ENCODE measurements at regions not wholly inside any gene's neighbourhood (a gene's known extent, or its start where the extent isn't known, plus 50 kb on each side); places are given as distances from the start of the nearest gene placed in this dataset.
A peak's percentile ranks its signal among the peaks of the same experiment; 100 is the strongest.

DNA sequence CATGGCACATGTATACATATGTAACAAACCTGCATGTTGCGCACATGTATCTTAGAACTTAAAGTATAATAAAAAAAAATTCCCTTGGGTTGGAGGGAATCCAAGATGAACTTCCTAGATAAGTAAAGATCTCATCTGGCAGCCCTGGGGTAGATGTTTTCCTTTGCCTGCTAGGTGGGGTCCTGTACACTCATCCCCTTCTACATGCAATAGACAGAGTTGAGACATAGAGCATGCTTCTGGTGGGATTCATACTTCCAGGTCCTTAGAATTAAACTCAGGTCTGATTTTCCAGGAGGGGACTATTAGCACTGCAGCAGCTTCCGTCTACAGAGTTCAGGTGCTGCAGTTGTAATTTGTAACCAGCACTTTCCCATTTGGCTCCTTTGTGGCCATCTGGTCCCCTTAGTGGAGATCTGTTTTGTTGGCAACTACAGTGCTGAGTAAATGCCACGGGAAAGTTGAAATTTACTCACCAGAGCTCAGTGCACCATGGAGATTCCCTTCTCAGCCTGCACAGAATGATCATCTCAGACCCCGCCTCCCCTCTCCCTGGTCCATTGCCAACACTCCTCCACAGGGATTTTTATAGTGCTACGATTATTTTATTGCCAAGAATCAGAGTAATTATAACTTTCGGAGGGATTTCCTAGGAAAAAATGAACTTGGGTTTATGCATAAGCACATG, 220.1 kb upstream of the E2F8 start:
- TF ChIP-seq, protein P1, sequence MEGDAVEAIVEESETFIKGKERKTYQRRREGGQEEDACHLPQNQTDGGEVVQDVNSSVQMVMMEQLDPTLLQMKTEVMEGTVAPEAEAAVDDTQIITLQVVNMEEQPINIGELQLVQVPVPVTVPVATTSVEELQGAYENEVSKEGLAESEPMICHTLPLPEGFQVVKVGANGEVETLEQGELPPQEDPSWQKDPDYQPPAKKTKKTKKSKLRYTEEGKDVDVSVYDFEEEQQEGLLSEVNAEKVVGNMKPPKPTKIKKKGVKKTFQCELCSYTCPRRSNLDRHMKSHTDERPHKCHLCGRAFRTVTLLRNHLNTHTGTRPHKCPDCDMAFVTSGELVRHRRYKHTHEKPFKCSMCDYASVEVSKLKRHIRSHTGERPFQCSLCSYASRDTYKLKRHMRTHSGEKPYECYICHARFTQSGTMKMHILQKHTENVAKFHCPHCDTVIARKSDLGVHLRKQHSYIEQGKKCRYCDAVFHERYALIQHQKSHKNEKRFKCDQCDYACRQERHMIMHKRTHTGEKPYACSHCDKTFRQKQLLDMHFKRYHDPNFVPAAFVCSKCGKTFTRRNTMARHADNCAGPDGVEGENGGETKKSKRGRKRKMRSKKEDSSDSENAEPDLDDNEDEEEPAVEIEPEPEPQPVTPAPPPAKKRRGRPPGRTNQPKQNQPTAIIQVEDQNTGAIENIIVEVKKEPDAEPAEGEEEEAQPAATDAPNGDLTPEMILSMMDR (IDR thresholded peaks at IDR 0.05; ENCODE audit: insufficient read depth, low read length): no peak
- peak; percentile 79 for DNase-seq (ENCODE audit: low read depth)
- H3K4me3 ChIP-seq (ENCODE audit: low read depth, low read length): no peak overlapping the region

DNA sequence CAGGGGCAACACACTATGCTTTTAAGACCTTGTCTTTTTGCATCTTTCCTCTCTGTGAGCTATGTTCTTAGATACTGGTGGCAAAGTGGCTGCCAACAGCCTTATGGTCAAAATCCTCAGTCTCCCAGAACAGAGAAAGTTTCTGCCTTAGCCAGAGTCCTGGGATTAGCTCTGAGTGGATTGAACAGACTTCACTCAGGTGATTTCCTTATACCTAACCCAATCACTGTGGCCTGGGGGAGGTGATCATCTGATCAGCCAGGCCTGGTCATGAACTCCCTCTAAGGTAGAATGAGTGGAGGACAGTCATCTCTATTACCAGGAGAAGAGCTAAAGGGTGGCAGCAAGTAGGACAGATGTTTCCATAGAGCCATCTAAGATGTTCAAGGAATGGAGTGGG, 218.5 kb upstream of the E2F8 start:
- TF ChIP-seq, protein P1 (IDR thresholded peaks at IDR 0.05; ENCODE audit: insufficient read depth, low read length): no peak
- DNase-seq (ENCODE audit: low read depth): no peak
- H3K4me3 ChIP-seq (ENCODE audit: low read depth, low read length): no peak overlapping the region

- no peak overlapping the region for H3K4me3 ChIP-seq (ENCODE audit: low read depth, low read length)
- TF ChIP-seq, protein P1 (IDR thresholded peaks at IDR 0.05; ENCODE audit: insufficient read depth, low read length): no peak
- no peak for DNase-seq (ENCODE audit: low read depth)
Observed at GRCh38 chr11:19458721-19459120, 218.0 kb upstream of the E2F8 start.

- TF ChIP-seq, protein P1 (IDR thresholded peaks at IDR 0.05; ENCODE audit: insufficient read depth, low read length): no peak
- no peak overlapping the region for H3K4me3 ChIP-seq (ENCODE audit: low read depth, low read length)
- peak; percentile 53 for DNase-seq (ENCODE audit: low read depth)
Observed at GRCh38 chr11:19458231-19458630, 217.5 kb upstream of the E2F8 start.

DNA sequence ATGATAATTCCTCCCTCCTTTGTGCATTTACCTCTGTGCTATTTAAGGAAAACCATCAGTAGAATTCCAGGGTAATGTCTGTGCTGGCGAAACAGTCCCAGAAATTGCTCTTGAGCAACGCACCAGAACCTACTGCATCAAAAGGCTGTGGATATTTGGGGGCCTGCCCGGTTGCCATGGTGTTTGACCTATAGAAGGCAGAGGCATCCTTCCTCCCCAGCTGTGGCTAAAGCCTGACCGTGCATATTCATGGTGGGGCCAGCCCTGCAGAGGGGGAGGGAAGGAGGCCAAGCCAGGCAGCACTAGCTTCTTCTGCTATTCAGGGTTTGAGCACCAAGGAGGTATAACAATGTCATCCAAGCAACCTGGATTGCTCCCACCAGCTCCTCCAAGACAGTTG, 215.0 kb upstream of the E2F8 start:
- DNase-seq (ENCODE audit: low read depth): peak; percentile 45
- TF ChIP-seq, protein P1 (IDR thresholded peaks at IDR 0.05; ENCODE audit: insufficient read depth, low read length): no peak

GRCh38 chr11:19453651-19454257, 213.0 kb upstream of the E2F8 start:
- no peak overlapping the region for H3K4me3 ChIP-seq (ENCODE audit: low read depth, low read length)
- peak; percentile 97 for DNase-seq (ENCODE audit: low read depth)
- TF ChIP-seq, protein P1 (IDR thresholded peaks at IDR 0.05; ENCODE audit: insufficient read depth, low read length): peak; percentile 4

More for the DNA sequence above, 215.0 kb upstream of the E2F8 start:
- no peak overlapping the region for H3K4me3 ChIP-seq (ENCODE audit: low read depth, low read length)
